Kidney tubule cell (primary cell): ENCODE measurements at regions not wholly inside any gene's neighbourhood (a gene's known extent, or its start where the extent isn't known, plus 50 kb on each side); places are given as distances from the start of the nearest gene placed in this dataset.
"Not testable (repeated sequence)": the region's sequence is repeated elsewhere in the genome, so short reads cannot be mapped to it uniquely, and the experiment has no call there.

Experiments used
- DNase-seq: peaks from one replicate; pipeline ENCODE4 v3.0.0-alpha.2; 2018; ENCODE audit warnings: low spot score

DNA sequence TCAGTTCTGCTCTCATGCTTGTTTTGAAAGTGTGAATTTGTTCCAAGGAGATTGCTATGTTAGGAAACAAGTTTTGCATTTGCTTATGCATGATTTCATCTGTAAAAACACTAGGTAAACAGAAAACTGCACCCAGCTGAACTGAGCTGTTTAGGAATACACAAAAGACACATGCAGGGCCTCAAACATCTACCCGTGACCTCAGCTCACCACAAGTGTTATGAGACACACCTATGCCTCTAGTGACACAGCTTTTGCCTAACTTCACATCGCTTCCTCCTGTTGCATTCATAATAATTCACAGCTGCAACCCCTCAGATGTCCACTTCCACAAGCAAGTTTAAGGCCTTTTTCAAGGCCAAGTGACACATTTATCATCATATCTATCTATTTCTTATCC is 98.0 kb upstream of the SLC24A3 start:
- no peak for DNase-seq

DNA sequence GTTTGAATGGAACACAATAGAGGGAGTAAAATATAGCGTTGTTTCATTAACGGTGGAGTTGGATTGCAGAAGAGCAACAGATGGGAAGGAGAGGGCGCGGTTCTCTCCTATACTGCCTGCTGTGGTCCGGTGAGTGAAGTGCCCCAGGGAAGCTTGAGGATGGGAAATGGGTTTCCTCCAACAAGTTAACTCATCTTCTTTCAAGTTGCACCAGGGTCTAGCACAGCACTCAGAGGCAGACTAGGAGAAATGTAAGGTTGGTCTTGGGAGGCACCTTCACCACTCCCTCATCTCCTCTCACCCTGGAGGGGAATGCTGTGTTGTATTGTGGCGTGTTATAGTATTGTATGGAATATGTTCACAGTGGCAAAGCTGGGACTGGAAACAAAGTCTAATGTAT is 96.9 kb upstream of the SLC24A3 start:
- no peak for DNase-seq

DNA sequence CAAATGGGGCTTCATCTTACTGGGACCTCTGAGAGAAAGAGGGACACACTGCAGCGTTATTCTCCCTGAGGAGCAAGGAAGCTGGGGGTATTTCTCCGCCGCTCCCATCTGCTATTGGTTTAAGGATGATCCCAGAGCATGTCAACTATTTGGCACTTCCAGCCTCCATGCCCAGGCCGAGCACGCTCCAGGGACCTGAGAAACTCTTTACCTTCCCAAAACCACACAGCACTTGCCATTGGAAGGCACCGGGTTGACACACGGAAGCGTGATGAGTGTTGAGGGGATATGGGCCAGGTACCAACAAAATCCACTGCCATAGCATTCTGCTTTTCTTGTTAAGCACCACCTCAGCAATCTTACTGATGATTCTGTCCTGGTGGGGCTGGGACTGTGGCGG is 92.4 kb upstream of the SLC24A3 start:
- no peak for DNase-seq

DNA sequence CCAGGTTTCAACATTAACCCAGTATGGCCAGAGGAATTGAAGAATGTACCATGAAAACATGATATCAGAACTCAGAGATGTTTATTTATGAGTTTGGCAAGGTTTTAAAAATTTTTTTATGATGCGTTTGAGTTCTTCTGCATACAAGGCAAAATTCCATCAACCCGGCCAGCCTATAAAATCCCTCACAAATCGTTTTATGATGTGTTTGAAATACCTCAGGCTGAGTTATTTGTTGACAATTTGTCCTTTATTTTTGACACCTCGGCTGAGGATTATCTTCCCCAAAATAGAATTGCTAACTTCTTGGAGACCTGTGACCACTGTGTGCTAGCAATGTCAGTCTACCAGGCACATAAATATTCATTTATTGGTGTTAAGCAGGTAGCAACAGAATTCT is 91.9 kb upstream of the SLC24A3 start:
- no peak for DNase-seq

DNA sequence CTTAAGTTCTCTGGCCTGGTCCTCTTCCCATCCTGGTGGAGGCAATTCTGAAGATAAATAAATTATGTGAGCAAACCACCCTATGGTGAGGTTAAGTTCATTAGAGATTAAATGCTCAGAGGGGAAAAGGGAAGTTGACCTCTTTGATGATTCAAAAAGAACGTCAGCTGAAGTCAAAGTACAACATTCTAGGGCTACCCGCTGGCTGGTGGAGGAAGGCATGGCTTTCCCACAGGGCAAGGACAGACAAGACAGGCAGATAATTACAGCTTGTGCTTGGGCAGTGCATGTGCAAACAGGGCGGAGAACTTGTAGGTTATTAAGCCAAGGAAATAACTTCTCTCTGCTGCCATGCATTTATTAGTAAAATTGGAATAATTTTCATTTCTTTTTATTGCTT is 91.0 kb upstream of the SLC24A3 start:
- DNase-seq, result no peak

DNA sequence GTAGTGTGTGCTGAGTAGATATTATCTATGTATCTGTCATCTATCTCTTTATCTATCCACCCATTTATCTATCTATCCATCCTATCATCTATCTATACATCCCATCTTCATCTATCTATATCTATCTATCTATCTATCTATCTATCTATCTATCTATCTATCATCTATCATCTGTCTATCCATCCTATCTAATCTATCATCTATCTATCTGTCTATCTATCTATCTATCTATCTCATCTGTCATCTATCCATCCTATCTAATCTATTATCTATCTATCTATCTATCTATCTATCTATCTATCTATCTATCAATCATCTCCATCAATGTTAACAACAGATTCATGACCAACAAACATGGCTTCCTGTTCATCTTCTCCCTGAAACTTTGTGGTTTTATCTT is 90.5 kb upstream of the SLC24A3 start:
- DNase-seq, result no peak

DNA sequence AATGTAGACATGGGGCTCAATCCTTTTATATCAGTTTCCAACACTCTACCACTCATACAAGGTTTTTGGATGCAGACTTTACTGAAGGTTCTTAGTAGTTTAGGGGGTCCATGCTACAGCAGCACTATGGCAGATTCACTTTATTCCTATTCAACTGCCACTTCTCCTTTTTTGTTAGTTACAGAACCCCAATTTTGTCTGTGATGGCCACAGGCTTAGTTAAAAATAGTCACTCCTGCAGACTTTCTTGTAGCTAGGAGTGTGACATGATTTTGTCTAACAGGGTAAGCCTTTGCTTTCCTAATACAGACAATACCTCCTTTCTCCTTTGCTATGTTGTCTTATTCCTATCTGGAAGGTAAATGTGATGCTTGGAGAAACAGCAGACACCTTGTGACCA is 90.0 kb upstream of the SLC24A3 start:
- no peak for DNase-seq

DNA sequence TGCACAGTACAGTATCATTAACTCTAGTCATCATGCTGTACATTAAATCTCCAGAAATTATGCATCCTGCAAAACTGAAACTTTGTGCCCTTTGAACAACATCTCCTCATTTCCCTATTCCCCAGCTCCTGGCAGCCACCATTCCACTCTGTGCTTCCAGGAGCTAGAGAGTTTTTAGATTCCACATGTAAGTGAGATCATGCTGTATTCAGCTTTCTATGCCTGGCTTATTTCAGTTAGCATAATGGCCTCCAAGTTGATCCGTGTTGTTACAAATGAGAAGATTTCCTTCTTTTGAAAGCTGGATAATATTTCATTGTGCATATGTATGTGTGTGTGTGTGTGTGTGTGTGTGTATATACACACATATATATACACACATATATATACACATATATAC is 86.9 kb upstream of the SLC24A3 start:
- no peak for DNase-seq

DNA sequence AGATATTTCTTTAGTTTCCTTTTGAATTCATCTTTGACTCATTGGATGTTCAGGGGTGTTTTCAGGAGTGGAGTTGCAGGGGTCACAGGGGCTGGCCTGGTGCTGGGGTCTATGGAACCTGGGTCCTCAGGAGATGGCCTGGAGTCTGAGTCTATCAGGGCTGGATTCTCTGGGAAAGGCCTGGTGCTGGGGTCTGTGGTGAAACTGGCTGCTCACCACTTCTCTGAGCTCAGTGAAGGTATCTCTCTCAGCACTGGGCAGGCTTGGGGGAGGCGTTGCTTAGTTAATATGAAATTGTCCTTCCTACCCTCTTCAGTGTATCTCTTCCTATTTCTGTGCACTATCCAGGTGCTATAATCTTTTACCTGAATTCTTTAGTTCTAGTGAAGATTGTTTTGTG is 83.1 kb upstream of the SLC24A3 start:
- DNase-seq, result no peak

DNA sequence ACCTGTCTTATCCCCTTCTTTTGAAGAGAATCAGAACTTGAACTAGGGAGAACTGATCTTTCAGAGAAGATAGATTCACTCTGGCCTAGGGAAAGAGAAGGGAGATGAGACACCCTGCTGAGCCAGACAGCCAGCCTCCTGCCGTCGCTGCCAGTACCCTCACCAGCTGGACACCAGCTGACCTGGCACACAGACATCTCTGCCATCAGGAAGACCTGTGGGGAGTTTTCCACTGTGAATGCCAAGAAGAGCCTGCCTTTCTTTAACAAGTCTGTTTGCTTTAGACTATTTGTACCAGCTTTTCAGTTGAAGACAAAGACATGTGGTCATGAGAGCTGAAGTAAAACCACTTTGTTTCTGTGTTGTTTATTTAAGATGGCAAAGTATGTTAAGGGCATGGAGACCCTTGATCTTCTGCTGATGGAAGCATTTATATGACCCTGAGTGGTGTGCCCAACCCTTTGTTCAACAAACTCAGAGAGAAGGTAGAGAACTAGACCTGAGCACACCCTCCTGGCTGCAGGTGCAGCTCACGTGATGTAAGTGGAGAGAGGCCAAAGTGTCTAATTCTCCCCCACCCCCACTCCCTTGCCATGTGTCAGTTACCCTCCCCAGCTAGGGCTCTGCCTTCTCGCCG is 82.3 kb upstream of the SLC24A3 start:
- DNase-seq, result no peak

DNA sequence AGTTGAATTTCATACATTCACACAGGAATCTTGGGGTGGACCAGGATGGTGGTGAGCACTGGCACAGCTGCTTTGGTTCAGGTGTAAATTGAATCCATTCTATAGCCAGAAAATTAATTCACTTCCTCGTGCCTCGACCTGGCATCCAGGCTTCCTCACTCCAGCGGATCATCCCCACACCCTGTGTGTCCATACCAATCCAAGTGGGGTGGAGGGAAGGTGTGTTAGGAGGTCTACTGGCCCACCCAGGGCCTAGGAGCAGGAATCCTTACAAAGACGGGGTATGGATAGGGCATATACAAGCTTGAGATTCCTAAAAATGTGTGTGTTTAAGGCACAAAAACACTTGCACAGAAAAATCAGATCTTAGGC is 81.8 kb upstream of the SLC24A3 start:
- no peak for DNase-seq

DNA sequence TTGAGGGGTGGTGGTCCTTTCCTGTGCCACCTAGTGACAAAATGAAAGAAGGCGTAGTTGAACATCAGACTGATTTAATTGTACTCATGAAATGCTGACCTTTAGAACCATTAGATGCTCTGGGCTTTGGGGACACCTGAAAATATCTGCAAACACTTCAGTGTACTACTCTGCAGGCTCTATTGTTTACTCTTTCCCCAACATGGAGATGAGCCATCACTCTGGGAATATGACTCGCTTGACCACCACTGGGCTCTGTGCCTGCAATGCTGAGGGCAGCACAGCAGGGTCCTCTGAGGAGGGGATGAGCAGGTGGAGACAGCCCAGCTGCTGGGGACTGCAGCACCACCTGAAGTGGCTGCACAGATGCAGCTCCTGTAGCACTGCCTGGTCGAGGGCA is 74.8 kb upstream of the SLC24A3 start:
- DNase-seq, result no peak

DNA sequence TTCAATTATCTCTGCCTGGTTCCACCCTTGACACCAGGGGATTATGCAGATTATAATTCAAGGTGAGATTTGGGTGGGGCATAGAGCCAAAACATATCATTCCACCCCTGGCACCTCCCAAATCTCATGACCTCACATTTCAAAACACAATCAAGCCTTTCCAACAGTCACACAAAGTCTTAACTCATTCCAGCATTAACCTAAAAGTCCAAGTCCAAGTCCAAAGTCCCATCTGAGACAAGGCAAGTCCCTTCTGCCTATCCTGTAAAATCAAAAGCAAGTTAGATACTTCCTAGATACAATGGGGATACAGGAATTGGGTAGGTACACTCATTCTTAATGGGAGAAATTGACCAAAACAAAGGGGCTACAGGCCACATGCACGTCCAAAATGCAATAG is 73.7 kb upstream of the SLC24A3 start:
- DNase-seq, result no peak

DNA sequence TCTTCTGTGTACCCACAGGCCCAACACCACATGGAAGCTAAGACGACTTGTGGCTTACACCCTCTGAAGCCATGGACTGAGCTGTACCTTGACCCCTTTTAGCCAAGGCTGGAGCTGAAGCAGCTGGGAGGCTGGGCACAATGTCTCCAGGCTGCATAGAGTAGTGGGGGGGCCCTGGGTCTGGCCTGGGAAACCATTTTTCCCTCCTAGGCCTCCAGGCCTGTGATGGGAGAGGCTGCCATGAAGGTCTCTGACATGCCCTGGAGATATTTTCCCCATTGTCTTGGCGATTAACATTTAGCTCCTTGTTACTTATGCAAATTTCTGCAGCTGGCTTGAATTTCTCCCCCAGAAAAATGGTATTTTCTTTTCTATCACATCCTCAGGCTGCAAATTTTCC is 72.9 kb upstream of the SLC24A3 start:
- not testable (repeated sequence) for DNase-seq

DNA sequence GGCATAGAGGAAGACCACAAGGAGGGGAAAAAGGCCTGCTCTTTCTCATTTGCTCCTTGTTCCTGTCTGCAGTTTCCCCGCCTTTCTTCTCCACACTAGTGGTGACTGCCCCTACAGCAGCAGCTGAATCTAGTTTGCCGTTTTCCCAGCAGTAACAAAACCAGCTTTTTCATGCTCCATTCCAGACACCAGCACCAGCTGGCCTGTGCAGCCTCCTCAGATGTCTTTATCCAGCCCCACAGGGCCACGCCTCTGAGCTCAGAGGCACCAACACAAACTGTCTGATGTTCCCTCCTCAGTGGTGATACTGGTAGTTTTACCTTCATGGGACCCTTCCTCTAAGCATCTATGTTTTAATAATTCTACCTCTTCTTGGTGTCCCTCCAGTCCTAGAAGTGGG is 70.4 kb upstream of the SLC24A3 start:
- no peak for DNase-seq

DNA sequence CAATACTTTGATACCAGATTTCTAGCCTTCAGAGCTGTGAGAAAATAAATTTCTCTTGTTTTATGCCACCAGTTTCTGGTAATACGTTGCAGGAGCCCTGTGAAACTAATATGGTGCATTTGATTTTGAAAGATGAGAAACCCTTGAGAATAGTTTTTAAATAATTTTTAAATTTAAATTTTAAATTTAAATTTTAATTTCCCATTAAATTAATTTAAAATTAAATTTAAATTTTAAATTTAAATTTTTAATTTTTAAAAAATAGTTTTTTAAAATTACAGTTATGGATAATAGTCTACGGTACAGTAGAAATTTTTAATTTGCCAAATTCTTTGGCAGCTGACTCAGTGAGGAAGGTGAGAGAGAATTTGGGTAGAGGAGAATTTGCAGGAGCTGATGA is 68.6 kb upstream of the SLC24A3 start:
- no peak for DNase-seq

DNA sequence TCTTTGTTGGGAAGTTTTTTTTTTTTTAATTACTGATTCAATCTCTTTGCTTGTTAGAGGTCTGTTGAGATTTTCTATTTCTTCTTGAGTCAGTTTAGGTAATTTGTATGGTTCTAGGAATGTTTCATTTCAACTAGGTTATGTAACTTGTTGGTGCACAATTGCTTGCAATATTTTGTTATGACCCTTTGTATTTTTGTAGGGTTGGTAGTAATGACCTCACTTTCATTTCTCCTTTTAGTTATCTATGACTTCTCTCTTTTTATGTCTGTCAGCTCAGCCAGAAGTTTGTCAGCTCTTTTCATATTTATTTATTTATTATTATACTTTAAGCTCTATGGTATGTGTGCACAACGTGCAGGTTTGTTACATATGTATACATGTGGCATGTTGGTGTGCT is 51.1 kb upstream of the SLC24A3 start:
- no peak for DNase-seq
